Fibroblast of lung (primary cell): ENCODE measurements at regions not wholly inside any gene's neighbourhood (a gene's known extent, or its start where the extent isn't known, plus 50 kb on each side); places are given as distances from the start of the nearest gene placed in this dataset.

ENCODE experiments used
- EZH2 ChIP-seq: IDR thresholded peaks from 2 replicates; pipeline ENCODE4 v1.5.1; 2012; ENCODE audit warnings: low read length, control low read depth, mild to moderate bottlenecking; ENCODE audit errors: missing control alignments
- TF ChIP-seq, protein P1 (sequence below), 2 donors: IDR thresholded peaks in 1 of 2; conservative IDR thresholded peaks in 1 of 2; 1 replicate in 1 of 2; 2 replicates in 1 of 2; pipeline ENCODE4 v1.5.1; 2011 to 2012; ENCODE audit warnings: low read length in 2 of 2, control low read depth in 1 of 2, inconsistent platforms in 1 of 2, low read depth in 1 of 2, mild to moderate bottlenecking in 1 of 2

DNA sequence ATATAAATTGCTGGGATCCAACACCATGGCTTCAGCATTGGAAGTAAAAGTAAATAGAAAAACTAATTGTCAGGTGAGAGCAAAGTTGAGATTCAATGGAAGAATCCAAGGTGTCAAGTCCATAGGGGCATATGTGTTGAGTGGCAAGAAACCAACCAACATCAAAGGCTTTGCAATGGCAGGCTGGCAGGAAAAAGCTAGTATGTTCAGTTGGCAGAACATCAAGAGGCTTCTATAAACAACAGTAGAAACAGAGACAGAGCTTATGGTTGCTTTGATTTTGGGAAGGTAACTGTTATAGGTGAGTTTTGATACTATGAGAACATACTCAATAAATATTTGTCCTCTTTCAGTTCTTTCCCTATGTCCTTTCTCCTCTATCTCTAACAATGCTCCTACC is 553.7 kb upstream of the MDGA2 start:
- TF ChIP-seq, protein P1, sequence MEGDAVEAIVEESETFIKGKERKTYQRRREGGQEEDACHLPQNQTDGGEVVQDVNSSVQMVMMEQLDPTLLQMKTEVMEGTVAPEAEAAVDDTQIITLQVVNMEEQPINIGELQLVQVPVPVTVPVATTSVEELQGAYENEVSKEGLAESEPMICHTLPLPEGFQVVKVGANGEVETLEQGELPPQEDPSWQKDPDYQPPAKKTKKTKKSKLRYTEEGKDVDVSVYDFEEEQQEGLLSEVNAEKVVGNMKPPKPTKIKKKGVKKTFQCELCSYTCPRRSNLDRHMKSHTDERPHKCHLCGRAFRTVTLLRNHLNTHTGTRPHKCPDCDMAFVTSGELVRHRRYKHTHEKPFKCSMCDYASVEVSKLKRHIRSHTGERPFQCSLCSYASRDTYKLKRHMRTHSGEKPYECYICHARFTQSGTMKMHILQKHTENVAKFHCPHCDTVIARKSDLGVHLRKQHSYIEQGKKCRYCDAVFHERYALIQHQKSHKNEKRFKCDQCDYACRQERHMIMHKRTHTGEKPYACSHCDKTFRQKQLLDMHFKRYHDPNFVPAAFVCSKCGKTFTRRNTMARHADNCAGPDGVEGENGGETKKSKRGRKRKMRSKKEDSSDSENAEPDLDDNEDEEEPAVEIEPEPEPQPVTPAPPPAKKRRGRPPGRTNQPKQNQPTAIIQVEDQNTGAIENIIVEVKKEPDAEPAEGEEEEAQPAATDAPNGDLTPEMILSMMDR (conservative IDR thresholded peaks at IDR 0.05 in 1 of 2, IDR thresholded peaks at IDR 0.05 in 1 of 2; ENCODE audit: low read depth in 1 of 2, low read length in 2 of 2) = no peak
- TF ChIP-seq EZH2 = no peak
